ENCODE measurements at regions not wholly inside any gene's neighbourhood (a gene's known extent, or its start where the extent isn't known, plus 50 kb on each side); places are given as distances from the start of the nearest gene placed in this dataset.
"Not testable (repeated sequence)": the region's sequence is repeated elsewhere in the genome, so short reads cannot be mapped to it uniquely, and the experiment has no call there.

GRCh38 chr7:53485354-53485753 lies 449.9 kb downstream of the POM121L12 start:
- Mint-ChIP-seq H3K27ac (no peak overlapping the region), H3K9me3 (peaks cover 12% of the 10 kb centered on the region), H3K4me3 (no peak overlapping the region), H3K27me3 (no peaks in the 10 kb centered on the region), H3K4me1 (no peaks in the 10 kb centered on the region), H3K36me3 (no peaks in the 10 kb centered on the region)
- no peak for ATAC-seq

- Mint-ChIP-seq H3K36me3 (no peaks in the 10 kb centered on the region), H3K9me3 (peaks cover 8% of the 10 kb centered on the region), H3K4me1 (no peaks in the 10 kb centered on the region), H3K27me3 (no peaks in the 10 kb centered on the region), H3K27ac (no peak overlapping the region), H3K4me3 (no peak overlapping the region)
- no peak for ATAC-seq
Measured at GRCh38 chr7:53491051-53491450, 455.6 kb downstream of the POM121L12 start.

GRCh38 chr7:53495181-53495580 lies 459.7 kb downstream of the POM121L12 start:
- H3K36me3 Mint-ChIP-seq, H3K9me3 Mint-ChIP-seq, H3K4me3 Mint-ChIP-seq, H3K4me1 Mint-ChIP-seq, H3K27me3 Mint-ChIP-seq, H3K27ac Mint-ChIP-seq, ATAC-seq: not testable (repeated sequence)

- Mint-ChIP-seq H3K4me3 (no peak overlapping the region), H3K27me3 (no peaks in the 10 kb centered on the region), H3K36me3 (no peaks in the 10 kb centered on the region), H3K4me1 (no peaks in the 10 kb centered on the region), H3K27ac (no peak overlapping the region), H3K9me3 (peaks cover 4% of the 10 kb centered on the region)
- no peak for ATAC-seq
Measured at GRCh38 chr7:53500076-53500475, 464.6 kb downstream of the POM121L12 start.

GRCh38 chr7:53504914-53505313 lies 469.5 kb downstream of the POM121L12 start:
- H3K4me3 Mint-ChIP-seq, result no peak overlapping the region
- no peaks in the 10 kb centered on the region for H3K36me3 Mint-ChIP-seq
- no peak overlapping the region for H3K27ac Mint-ChIP-seq
- ATAC-seq, result no peak
- no peaks in the 10 kb centered on the region for H3K27me3 Mint-ChIP-seq
- peaks cover 2% of the 10 kb centered on the region for H3K9me3 Mint-ChIP-seq
- H3K4me1 Mint-ChIP-seq, result no peaks in the 10 kb centered on the region

- Mint-ChIP-seq H3K9me3 (peaks cover 12% of the 10 kb centered on the region), H3K27ac (no peak overlapping the region), H3K36me3 (no peaks in the 10 kb centered on the region), H3K4me3 (no peak overlapping the region), H3K4me1 (no peaks in the 10 kb centered on the region), H3K27me3 (no peaks in the 10 kb centered on the region)
- no peak for ATAC-seq
Measured at GRCh38 chr7:53518319-53518718, 482.9 kb downstream of the POM121L12 start.

- H3K27me3 Mint-ChIP-seq, result no peaks in the 10 kb centered on the region
- no peak overlapping the region for H3K27ac Mint-ChIP-seq
- H3K4me1 Mint-ChIP-seq, result no peaks in the 10 kb centered on the region
- no peaks in the 10 kb centered on the region for H3K36me3 Mint-ChIP-seq
- peaks cover 9% of the 10 kb centered on the region for H3K9me3 Mint-ChIP-seq
- H3K4me3 Mint-ChIP-seq, result no peak overlapping the region
- ATAC-seq, result no peak
Measured at GRCh38 chr7:53520841-53521240, 485.4 kb downstream of the POM121L12 start.

- Mint-ChIP-seq H3K36me3 (no peaks in the 10 kb centered on the region), H3K4me1 (no peaks in the 10 kb centered on the region), H3K4me3 (no peak overlapping the region), H3K27me3 (no peaks in the 10 kb centered on the region), H3K9me3 (peaks cover 8% of the 10 kb centered on the region), H3K27ac (no peak overlapping the region)
- ATAC-seq, result no peak
Measured at GRCh38 chr7:53521638-53522184, 486.3 kb downstream of the POM121L12 start.

GRCh38 chr7:53539558-53539957 lies 504.1 kb downstream of the POM121L12 start:
- no peak for ATAC-seq
- Mint-ChIP-seq H3K27ac (no peak overlapping the region), H3K4me3 (no peak overlapping the region), H3K4me1 (no peaks in the 10 kb centered on the region), H3K27me3 (no peaks in the 10 kb centered on the region), H3K9me3 (peaks cover 9% of the 10 kb centered on the region), H3K36me3 (no peaks in the 10 kb centered on the region)

- H3K27me3 Mint-ChIP-seq, result no peaks in the 10 kb centered on the region
- H3K4me1 Mint-ChIP-seq, result no peaks in the 10 kb centered on the region
- H3K27ac Mint-ChIP-seq, result no peak overlapping the region
- no peak for ATAC-seq
- H3K36me3 Mint-ChIP-seq, result no peaks in the 10 kb centered on the region
- peaks cover 9% of the 10 kb centered on the region for H3K9me3 Mint-ChIP-seq
- no peak overlapping the region for H3K4me3 Mint-ChIP-seq
Measured at GRCh38 chr7:53541475-53541874, 506.0 kb downstream of the POM121L12 start.

GRCh38 chr7:53542157-53542556 lies 506.7 kb downstream of the POM121L12 start:
- peaks cover 9% of the 10 kb centered on the region for H3K9me3 Mint-ChIP-seq
- no peaks in the 10 kb centered on the region for H3K27me3 Mint-ChIP-seq
- no peaks in the 10 kb centered on the region for H3K4me1 Mint-ChIP-seq
- no peak overlapping the region for H3K4me3 Mint-ChIP-seq
- no peaks in the 10 kb centered on the region for H3K36me3 Mint-ChIP-seq
- H3K27ac Mint-ChIP-seq, result no peak overlapping the region
- no peak for ATAC-seq

All from stimulated activated memory B cell treated with anti-CD40 and anti-IgM and Interleukin-4, amounts not matched to agents 10 μg/mL and 1 μg/mL and 100 μg/mL, for 72 hours (primary cell).